Stimulated activated CD8-positive, alpha-beta memory T cell treated with anti-CD3 and anti-CD28 coated beads, Interleukin-12 subunit alpha, Interleukin-12 subunit beta, amount 100 ng/mL, for 24 hours (primary cell): ENCODE measurements at regions not wholly inside any gene's neighbourhood (a gene's known extent, or its start where the extent isn't known, plus 50 kb on each side); places are given as distances from the start of the nearest gene placed in this dataset.
"Not testable (repeated sequence)": the region's sequence is repeated elsewhere in the genome, so short reads cannot be mapped to it uniquely, and the experiment has no call there.

Experiments used
- DNase-seq: peaks from one replicate; pipeline ENCODE4 v3.0.0-alpha.2; 2020; ENCODE audit errors: extremely low read depth

DNA sequence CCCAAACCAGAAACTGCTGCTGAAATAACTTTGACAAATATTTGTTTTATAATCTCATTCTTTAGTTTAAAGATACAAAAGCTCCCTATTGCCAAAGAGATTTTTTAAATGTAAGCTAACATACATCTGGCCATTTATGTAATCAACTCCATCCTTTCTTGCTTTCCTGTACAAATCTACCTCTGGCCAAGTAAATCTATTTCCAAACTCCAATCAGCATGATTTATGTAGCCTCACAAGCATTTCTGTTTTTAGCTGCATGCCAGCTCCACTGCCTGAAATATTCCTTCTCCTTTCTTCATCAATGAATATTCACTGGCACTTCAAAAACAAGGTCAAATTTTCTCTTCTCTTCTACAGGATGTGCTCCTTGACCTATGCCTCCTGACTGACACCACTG lies 80.0 kb downstream of the SHOX2 start:
- no peak for DNase-seq

DNA sequence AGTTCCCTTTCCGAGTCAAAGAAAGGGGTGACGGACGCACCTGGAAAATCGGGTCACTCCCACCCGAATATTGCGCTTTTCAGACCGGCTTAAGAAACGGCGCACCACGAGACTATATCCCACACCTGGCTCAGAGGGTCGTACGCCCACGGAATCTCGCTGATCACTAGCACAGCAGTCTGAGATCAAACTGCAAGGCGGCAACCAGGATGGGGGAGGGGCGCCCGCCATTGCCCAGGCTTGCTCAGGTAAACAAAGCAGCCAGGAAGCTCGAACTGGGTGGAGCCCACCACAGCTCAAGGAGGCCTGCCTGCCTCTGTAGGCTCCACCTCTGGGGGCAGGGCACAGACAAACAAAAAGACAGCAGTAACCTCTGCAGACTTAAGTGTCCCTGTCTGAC lies 86.3 kb downstream of the SHOX2 start:
- DNase-seq: not testable (repeated sequence)

DNA sequence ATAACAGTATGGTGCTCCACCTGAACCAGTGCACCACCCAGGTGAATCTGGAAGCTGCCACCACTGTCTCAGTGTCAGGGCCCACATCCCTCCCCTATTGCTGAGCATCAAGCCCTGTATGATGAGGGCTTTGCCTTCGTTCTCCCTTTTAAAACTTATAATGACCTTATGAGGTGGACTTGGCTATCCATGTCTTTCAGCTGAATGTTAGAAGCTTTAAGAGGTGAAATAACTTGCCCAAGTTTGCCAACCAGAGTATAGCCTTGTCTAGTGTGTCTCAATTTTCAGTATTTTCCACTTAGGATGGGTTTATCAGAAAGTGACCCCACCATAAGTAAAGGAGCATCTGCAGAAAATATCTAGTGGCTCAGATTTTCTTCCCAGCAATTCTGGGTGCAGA lies 87.8 kb downstream of the SHOX2 start:
- no peak for DNase-seq

- no peak for DNase-seq
These were observed 93.3 kb downstream of the SHOX2 start for GRCh38 chr3:158012901-158013300.

DNA sequence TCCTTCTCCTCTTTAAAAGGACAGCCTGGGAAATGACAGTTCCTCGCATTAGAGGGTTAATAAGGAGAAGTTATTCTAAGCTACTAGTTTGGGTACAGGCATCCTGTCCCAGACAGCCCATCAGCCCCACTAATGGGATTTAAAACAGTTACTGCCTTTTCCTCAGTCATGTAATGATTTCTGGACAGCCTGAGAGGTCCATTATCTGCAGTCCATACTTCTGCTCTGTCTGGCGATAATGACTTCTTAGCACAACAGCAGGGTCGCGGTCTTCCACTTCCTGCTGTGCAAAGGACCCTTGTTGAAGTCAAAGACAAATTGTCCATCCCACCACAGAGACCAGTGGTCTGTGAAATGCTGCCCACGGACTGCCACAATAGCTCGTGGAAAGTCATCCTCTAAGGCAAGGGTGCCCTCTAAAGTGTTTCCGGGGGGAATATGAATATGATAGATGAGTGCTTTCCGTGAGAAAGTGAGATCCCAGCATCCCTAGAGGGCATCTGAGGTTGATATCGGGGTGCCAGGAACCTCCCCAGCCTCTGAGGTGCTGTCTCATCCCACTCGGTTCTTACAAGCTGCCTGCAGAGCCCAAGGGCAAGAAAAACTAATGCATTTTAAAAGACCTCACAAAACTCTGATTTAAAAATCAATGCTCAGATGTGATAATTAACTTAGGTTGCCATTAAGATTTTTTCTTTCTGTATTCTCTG lies 100.7 kb downstream of the SHOX2 start:
- DNase-seq: no peak

GRCh38 chr3:157999246-157999645 lies 107.0 kb downstream of the SHOX2 start:
- DNase-seq: no peak

- no peak for DNase-seq
These were observed 123.9 kb downstream of the SHOX2 start for GRCh38 chr3:157982359-157982758.

- DNase-seq: no peak
These were observed 124.4 kb downstream of the SHOX2 start for GRCh38 chr3:157981819-157982218.

DNA sequence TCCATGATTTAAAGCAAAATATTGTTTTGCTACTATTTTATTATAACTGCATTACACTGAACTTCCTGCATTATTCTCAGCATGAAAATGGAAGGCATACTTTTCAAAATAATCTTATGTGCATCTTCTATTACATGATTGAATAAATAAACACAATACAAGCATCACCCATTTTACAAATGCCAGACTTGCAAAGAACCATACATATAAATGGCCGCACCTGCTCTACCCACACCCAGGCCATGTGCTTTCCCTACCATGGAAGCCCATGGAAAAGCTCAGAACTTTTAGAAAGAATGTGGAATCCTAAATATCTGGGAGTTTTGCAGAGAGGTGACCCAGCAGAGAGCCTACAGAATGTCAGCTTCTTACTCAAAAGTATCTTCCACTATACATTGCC lies 127.2 kb downstream of the SHOX2 start:
- no peak for DNase-seq

GRCh38 chr3:157961665-157962064 lies 144.6 kb downstream of the SHOX2 start:
- DNase-seq: no peak

GRCh38 chr3:157958457-157958856 lies 147.8 kb downstream of the SHOX2 start:
- no peak for DNase-seq

- no peak for DNase-seq
These were observed 149.4 kb downstream of the SHOX2 start for GRCh38 chr3:157956850-157957249.

- DNase-seq: no peak
These were observed 150.0 kb downstream of the SHOX2 start for GRCh38 chr3:157956176-157956575.

GRCh38 chr3:157953565-157953964 lies 152.7 kb downstream of the SHOX2 start:
- DNase-seq: no peak

DNA sequence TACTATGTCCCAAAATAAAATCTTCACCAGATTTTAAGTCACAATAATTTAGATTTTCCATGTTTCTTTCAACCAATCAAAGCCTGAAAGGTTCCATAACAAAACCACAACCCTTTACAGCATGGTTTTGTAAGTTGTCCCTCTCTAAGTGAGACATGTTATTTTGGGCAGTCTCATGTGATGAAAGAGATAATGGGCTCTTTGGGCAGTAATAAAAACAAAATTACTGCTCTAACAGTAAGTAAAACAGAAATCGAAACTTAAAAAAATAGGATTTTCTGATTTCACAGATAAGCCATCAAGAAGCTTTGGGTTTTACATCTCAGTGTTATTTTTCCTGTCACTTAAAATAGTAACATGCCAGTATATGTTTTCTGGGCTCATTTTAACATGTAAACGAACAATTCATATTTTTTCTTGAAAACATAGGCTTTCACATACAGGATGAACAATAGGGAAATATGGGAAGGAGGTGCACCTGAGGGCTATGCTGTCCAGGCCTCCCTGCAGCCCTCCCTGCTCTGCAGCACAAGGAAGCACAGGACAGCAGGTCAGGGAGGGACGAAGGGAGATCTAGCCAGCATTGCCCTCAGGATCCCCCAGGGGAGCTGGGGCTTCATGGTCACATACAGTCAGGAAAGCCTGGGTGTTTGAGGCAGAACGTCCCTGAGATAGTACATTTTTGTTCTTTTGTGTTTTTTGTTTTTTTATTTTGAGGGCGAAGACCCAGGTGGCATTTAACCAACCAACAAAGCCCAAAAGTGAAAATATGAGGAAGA lies 157.4 kb downstream of the SHOX2 start:
- DNase-seq: no peak

DNA sequence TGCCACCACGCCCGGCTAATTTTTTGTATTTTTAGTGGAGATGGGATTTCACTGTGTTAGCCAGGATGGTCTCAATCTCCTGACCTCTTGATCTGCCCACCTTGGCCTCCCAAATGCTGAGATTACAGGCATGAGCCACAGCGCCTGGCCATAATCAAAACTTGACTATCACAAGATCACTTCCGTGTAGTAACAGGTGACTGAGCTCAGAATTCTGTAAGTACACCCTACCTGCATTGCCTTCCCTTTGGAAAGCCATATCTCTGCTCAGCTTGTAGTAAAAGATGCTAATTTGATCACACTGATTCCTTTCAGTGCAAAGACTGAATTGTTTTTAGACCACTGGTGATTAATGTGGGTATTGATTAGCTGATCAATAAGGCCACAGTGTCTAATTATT lies 167.1 kb downstream of the SHOX2 start:
- DNase-seq: no peak

GRCh38 chr3:157938154-157938779 lies 168.0 kb downstream of the SHOX2 start:
- DNase-seq: no peak

DNA sequence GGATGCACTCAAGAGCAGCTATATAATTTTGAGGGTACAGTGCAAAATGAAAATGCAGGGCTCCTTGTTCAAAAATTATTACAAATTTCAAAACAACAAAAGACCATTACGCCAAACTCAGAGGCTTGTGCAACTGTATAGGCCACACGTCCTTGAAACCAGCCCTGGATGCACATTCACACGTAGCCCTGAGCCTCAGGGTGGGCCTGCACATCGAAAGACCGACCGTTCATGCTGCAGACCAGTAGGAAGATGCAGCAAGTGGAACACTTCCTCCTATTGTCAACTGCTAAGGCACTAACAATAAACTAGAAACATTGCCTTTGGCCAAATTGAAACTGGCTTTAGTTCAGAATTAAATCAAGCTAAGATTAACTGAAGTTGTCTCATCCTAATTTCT lies 174.7 kb downstream of the SHOX2 start:
- no peak for DNase-seq

- DNase-seq: no peak
These were observed 176.0 kb downstream of the SHOX2 start for GRCh38 chr3:157930000-157930780.

DNA sequence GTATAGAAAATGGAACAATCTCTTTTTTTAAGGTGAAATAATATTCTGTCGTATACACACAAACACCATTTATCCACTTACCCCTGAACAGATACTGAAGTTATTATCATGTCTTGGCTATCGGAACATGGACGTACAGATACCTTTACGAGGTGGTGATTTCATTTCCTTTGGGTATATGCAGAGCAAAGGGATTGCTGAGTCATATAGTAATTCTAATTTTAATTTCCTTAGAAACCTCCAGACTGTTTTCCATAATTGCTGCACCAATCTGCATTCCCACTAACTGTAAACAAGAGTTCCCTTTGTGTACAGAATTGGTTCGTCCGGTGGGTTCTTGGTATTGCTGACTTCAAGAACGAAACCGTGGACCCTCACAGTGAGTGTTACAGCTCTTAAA lies 179.4 kb downstream of the SHOX2 start:
- DNase-seq: no peak

- no peak for DNase-seq
These were observed 183.6 kb downstream of the SHOX2 start for GRCh38 chr3:157922614-157923013.

DNA sequence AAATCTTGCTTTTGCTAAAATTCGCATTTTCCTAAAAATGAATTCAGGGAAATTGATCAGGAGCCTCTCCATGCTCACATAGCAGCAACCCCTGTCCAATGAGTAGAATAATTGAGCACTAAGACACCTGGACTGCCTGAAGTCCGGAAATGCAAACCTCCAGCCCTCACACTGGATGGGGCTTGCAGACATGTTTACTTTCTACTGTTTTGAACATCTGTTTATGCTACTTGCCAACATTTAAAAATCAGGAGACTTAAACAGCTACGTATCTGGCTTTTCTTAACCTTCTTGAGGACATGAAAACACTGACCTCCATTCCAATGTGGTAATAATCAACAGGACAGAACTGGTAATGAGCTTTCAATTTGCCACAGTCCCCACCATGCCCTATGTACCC lies 184.4 kb downstream of the SHOX2 start:
- no peak for DNase-seq
